ENCODE measurements at regions not wholly inside any gene's neighbourhood (a gene's known extent, or its start where the extent isn't known, plus 50 kb on each side); places are given as distances from the start of the nearest gene placed in this dataset.
A peak's percentile ranks its signal among the peaks of the same experiment; 100 is the strongest.

DNA sequence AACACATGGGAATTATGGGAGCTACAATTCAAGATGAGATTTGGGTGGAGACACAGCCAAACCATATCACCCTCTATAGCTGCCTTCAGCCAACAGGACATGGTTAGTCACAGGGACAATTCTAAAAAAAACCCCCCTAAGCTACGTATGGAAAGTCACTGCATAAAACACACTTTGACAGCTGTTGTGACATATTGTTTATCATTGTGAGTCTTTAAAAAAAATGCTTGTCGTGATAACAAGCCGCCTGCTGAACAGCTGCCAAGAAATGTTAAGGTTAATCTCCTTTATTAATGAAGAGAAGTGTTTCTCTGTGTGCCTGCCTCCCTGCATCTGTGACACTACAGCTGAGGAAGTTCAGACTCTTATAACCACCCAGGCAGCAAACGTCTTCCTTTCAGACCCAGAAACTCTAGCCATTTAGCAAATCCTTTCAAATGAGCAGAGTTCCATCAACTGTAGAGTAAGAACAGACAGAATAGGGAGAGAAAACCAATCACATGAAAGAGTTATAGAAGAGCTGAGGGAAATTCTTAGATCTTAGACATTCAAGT, 1459.6 kb upstream of the TMEM132C start:
- DNase-seq = no peak

DNA sequence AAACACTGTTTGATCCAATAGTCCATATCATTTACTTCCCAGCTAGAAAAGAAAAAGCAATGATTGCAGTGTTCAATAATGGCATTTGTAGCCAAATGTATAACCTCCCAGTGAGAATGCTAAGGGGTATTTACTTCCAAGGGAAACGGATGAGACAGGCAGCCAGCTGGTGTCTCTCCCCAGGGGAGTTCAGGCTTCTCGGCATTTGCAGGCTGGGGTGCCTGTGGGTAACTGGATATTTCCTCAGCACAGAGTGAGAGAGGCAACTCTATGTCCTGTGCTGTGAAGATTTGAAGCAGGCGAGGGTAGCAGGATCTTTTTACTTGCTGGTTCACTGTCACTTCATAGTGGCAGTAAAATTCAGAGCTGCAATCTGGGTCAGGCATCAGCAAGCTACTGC, 1455.6 kb upstream of the TMEM132C start:
- no peak for DNase-seq

DNA sequence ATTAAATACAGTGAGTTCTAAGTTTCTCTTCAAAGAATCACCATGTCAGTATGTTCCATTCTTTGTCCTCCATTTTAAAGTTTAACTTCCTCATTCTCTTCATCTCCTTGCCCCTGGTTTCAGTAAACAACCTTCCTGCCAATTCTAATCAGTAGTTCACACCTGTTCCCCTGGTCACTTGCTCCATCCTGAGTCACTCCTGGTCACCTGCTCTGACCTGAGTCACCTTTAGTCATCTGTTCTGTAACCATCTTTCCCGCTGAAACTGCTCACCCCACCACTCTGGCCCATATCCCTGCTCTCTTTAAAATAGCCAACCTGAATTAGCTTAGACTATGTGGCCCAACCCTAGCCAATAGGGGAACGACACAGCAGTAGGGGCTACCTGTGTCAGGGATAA, 1447.4 kb upstream of the TMEM132C start:
- no peak for DNase-seq

DNA sequence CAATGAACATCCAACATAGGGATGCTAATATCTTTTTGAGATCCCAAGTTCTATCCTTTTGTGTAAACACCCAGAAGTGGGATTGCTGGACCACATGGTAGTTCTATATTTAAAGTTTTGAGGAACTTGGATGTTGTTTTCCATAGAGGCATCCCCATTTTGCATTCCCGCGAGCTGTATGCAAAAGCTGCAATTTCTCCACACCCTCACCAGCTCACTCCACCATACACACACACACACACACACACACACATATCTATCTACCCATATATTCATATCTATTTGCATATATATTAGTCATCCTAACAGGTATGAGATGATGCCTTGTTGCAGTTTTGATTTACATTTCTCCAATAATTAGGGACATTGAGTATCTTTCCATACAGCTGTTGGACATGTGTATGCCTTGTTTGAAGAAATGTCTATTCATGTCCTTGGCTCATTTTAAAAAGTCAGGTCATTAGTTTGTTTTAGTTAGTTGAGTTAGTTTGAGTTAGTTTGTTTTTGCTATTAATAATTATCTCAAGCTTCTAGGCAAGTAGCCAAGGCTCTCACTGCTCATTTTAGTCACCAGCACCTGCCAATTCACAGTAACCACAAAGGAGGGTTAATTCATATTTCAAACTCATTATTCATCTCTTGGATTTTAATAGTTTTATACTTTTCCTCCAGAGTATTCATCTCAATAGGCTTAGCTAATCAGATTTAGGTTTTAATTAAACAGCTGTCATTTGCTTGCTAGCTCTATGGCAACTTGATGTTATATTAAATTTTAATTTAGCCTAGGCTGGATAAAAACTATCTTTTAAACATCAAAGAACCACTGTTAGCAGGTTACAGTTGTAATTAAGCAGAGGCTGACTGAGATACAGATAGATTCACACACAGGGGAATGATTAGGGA, 1435.9 kb upstream of the TMEM132C start:
- no peak for DNase-seq

DNA sequence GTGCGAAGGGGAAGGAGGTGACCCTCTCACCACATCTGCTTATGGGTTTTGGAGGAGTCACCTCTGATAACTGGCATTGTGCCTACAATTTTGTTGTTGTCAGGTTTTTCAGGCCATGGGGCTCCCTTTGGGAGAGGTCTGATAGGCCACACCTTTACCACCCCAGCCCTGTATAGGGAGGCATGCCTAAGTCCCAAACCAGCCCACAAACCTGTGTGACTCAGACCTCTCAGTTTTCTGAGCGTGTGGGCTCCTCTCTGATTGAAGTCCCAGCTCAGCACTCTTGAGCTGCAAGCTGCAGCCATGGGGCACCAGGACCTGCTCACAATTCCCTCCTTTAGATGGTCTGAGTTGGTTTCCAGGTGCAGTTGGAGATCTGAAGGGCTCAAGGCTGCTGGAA, 1429.3 kb upstream of the TMEM132C start:
- DNase-seq = no peak

DNA sequence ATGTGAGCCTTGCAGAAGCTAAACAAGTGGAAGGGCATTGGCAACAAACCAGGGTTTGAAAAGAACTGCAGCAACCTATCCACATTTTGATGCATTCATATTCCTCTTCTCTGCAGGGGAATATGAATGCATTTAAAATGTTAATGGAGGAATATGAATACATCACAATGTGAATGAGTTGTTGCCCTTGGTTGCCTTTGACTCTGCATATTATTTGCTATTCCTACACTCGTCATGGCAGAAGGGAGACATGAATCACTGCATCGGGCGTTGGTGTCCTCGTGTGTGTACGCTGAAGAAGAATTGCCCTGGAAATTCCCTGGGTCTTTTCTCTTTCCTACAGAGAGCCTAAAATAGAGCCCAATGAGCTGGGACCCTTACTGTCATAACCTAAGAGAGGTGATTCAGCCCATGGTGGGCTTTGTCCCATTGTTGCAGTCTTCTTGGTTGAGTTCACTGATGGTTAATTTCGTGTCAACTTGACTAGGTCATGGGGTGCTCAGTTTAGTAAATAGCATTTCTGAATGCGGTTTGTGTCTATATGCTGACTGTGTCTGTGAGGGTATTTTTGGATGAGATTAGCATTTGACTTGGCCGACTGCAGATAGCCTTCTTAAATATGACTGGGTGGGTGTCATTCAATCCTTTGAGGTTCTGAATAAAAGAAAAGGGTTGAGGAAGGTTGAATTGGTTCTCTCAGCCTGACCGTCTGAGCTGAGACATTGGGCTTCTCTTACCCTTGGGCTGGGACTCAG, 1422.9 kb upstream of the TMEM132C start:
- DNase-seq = no peak

DNA sequence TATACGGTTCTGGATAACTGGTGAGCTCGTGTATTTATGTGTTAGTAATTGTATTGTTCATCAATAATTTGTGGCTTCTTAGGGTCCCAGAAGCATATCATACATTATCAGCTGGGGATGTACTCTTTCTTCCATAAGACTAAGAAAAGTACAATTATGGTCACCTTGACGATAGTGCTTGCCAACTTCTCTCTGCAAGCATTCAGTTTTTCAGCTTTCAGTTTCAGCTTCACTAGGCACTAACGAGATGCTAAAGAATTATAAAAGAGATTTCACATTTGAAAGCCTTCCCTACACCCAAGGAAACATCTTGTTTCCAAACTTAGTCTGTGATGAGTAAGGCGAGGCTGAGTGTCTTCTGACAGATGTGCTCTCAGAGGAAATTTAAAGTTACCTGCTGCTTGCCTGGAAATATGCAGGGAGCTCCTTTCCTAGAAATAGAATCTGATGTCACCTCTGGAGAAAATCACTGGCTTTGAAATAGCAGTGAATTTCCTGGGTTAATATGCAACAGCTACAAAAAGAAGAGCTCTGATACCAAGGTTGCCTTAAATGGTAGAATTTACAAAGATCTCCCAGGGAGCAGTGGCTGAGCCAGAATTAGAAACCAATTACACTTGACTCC, 1419.9 kb upstream of the TMEM132C start:
- DNase-seq = no peak

DNA sequence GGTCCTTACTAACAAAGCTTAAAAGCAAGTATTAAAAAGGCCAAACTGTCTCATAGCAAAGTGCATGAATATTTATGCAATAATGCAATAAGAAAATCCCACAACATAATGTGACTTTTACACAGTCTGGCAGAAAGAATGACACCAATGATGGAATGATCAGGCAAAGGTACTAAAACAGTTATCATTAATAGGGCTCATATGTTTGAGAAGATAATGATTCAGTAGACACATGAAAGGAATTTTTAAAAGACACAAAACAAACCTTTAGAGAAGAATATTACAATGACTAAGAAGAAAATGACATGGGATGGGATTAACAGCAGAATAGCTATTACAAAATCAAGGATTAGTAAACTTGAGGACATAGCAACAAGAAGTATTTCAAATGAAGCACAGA, 1411.2 kb upstream of the TMEM132C start:
- DNase-seq = no peak

DNA sequence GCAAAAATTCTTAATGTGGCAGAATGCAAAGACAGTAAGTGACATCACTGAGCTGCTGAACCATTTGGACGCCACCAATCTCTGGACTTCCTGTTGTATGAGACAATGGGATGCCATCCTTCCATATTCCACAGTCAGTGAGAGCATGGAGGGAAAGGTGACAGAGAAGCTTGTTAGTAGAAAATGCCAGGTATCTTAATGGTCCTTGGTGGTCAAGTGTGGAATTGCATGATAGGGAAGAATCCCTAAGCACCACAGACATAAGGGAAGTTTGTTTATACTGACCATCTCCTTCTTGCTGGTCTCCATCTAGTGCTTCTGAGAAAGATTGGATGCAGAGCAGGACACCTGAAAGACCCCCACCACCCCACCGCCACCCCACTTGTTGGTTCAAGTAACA, 1410.0 kb upstream of the TMEM132C start:
- DNase-seq = no peak

DNA sequence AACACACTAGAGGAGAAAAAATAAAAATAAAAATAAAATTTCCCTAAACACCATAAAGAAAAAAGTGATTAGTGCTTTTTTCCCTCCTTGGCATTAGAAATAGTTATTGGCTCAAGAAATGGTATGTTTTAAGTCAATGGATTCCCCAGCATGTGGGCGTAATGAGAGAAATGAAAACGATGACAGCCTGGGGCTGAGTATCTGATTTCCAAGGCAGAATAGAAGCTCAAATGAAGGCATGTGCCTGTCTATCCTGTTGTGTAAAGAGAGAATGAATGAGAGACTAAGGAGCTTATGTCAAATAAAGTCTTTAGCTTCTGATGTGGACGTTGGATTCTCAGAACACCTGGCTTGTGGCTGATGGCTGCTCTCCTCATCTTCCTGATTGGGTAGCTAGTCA, 1408.4 kb upstream of the TMEM132C start:
- DNase-seq = no peak

DNA sequence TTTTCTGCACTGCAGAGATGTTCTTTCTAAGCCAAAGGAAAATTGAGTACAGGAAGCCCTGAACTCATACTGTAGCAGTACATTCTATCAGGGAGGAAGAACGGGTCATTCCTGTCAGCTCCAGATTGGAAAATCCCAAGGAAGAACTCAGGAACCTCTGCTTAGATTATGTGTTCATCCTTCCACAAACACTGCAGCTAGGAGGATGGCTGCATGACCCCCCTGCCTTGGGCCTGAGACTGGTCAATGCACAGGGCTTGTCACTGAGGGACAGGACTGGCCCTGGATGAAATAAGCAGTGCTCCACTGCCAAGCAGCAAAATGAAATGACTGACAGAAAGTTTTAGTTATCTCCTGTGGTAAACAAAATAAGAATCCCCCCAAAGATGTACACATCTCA, 1406.8 kb upstream of the TMEM132C start:
- DNase-seq = no peak

DNA sequence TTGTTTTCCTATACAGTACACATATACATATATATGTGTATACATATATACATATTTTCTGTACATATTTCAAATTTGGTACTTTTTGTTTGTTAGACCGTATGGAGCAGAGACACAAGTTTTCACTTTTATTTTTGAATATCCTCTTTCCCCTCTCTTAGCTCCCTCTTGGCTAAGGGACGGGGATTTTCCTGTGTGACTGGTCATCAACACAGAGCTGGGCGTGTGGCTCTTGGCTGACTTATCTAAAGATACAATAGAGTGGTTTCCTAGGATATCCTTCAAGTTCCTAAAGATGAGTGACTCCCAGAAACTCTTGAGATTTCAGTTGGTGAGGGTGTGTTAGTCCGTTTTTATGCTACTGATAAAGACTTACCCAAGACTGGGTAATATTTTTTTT, 1404.5 kb upstream of the TMEM132C start:
- DNase-seq = no peak

DNA sequence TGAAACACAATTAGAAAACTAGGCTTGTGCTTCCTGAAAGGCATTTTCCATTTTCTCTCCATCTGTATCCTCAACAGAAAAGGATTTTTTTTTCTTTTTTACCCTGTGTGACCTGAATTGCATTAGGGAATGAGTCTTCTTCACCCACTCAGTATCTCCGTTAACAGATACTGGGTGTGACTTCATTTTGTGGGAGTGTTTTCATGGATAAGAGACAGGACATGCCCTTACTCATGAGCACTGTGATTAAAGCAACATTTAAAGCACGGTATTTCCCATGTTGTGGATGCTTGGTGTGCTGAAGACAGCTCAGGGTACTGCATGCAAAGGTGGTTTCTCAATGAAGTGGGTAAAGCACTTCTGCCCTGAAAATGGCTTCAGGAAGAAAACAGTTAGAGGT, 1397.3 kb upstream of the TMEM132C start:
- DNase-seq = no peak

DNA sequence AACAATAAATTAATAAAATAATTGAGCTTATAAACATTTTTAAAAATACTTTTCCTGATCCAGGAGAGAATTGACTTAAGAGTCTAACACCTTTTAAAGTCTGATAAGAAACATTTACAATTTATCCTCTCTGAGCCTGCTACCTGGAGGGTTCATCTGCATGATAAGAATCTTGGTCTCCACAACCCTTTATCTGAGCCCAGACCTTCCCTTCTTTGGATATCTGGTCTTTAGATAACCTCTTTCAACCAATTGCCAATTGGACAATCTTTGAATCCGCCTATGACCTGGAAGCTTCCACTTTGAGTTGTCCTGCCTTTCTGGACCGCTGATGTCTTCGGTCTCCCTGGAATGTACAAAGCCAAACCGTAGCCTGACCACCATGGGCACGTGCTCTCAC, 1393.3 kb upstream of the TMEM132C start:
- DNase-seq = no peak

DNA sequence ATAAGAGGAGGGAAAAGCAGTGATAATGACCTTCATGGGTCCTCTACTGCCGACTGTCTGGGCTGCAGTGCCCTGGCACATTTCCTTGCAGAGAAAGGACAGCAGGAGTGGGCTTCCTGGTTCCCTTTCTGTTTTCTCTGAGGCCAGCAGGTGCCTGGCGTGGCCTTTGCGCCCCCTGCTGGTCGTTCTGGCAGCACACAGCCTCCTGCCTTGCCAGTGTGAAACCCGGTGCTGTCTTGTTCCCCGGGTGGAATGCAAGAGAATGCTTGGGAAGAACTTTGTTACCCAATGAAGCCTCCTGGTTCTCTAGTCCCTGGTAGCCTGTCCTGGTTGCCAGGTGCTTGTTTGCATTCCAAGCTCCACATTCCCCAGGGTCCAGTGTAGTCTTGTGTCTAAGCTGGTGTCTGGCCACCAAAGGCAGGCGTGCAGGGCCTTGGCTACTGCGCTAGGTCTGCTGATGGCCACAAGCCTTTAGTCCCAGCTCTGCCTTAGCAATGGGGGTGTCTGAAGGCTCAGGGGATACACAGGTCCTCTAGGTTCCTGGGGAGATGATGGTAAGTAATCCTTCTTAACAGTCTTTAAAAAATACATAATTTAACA, 1392.4 kb upstream of the TMEM132C start:
- peak; percentile 26 to 55 for DNase-seq

DNA sequence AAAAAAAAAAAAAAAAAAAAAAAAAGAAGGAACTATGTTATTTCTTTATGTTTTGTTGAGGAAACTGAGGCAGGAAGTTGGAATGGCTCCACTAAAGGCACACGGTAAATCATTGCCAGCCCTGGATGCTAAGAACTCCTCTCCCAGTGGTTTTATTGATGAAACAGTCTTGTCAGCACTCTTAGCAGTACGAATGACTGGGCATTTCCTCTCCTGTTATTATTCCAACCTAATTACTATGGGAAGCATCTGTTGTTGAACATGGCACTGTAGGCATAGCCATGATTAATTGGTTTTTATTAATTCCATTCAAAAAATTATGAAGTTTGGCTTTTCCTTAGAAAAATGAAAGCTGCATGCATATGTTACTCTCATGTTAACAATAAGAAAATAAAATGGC, 1387.1 kb upstream of the TMEM132C start:
- no peak for DNase-seq

DNA sequence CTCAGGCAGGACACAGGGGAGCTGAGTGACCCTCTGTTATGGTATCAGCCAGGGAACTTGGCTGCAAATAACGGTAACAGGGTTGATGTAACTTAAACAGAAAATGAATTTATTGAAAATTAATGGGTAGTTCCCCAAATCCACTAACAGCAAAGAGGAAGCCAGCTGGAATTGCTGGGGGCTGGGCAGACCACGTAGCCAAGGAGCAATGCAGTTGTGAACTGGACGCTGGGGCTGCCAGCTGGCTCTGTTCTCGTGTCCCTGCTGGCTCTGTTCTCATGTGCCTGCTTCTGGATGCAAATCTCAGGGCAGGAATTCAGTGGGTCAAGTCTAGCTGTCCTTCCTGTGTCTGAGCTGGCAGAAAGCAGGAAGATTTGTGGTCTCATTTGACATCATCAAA, 1383.3 kb upstream of the TMEM132C start:
- DNase-seq = no peak

DNA sequence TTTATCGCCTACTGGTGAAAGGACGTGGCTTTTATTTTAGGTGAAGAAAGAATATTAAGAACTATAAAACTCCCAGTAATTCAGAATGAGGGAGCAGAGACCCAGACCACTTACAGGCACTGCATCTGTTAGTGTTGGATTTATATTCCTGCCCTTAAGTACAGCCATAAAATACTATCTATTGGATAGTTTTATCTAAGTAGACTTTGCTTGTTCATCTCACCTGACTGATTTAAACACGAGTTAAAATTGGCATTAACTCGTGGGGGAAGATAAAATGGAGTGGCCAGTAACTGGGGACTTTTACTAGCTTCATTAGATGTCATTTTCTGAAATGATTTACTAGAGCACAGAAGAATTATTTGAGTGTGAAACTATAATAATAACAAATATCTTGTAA, 1377.5 kb upstream of the TMEM132C start:
- DNase-seq = no peak

DNA sequence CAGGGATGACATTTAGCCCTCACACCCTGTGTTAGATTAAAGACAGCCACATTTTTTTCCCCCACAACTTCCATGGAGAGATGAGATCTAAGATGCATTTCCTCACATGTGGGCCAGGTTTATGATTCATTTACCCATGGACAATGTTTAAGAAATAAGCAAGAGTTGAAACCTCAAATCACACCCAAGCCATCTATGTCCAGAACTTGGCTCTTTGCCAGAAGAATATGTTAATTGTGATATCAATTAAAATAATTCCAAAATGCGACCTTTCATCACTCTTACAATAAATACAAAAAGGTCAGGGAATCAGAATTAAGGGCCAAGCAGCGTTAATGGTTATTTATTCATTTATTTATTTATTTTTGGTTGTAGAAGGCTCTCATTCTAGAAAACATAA, 1376.9 kb upstream of the TMEM132C start:
- DNase-seq = no peak

DNA sequence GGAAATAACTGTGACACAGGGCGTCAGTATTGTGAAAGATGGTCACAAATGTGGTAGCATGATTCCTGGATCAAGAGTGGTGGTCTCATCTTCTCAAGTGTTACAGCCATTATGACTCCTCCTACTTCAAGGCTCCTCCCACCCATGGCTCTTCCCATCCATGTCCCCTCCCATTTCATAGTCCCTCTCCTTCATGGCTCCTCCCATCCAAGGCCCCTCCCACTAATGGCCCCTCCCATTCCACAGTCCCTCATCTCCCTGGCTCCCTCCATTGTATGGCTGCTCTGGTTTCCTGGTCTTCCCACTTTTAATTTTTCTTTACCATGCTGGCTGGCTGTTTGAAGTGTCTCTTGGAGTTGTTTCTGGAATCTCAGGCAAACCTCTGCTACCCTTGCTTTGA, 1375.2 kb upstream of the TMEM132C start:
- no peak for DNase-seq

DNA sequence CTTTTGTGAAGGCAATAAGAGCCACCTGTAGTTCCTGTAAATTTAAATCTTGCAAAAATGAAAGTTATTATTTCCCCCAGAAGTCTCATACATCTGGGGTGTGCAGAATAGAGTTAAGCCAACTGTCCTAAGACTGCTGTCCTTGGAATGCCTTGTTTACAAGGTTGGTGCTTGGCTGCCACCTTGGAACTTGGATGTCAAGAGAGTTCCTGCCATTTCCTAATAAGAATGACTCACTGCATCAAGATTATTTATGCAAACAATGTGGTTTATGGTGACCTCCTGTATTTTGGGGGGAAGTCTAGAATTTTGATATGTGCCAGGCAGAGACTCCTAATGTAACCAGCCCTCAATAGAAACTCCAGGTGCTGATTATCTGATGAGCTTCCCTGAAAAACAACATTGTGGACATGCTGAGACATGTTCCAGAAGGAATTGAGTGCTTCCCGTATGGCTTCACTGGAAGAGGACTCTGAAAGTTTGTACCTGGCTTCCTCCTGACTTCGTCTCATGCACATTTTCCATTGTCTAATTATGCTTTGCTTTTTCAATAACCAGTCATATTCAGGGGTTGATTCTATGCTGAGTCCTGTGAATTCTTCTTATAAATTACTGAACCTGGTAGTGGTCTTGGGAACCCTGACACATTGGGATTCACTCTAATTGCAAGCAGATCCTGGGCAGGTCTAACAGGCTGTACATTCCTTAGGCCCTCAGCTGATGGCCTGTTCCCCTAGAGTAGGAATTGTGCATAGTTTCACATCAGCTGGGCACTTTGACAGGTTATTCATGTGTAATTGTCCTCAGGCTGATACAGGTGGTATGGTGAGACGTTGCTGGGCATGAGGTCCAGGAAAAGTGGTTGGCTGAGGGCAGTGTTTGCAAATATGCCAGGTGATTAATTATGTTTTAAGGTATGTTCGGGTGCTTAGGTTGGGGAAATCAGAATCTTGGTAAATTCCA, 1370.7 kb upstream of the TMEM132C start:
- no peak for DNase-seq

DNA sequence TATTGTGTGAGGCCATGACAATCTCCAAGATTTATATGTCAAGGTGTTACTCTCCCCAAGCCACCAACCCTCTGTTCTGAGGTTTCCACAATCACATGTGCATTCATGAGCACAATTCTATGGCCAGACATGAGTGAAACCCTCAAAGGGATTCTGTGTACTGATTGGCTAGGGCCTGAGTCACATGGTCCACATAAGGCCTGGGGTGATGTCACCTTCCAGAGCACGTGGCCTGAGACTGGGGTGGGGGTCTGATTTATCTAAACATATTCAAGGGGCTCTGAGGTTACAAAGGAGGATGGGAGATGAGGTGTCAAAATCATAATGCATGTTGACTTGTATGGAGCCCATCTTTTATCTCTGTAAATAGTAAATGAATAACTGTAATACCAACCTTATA, 1369.9 kb upstream of the TMEM132C start:
- DNase-seq = no peak

Measured in CD4-positive, alpha-beta T cell treated with Interleukin-4 for 1 hour (primary cell).